ENCODE measurements at regions not wholly inside any gene's neighbourhood (a gene's known extent, or its start where the extent isn't known, plus 50 kb on each side); places are given as distances from the start of the nearest gene placed in this dataset.

DNA sequence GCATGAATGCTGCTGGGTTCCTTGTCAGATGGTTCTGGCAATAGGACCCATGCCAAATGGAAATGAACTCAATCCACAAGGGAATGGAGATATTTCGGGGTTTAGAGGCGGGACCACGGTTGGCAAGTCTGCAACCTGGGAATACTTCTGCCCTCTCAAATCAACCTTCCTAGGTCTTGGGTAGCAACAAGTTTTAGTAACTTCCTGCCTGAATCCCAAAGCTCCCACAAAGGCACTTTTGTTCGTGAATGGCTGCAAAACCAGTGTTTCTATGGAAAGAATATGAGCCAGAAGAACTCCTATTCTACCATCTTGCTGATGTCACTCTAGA lies 790.1 kb upstream of the SLC8A1 start:
- Histone ChIP-seq H3K27ac (ENCODE audit: low read depth in 1 of 2, low read length in 2 of 2) (no peak overlapping the region), H3K9me3 (replicated peaks in 1 of 2; ENCODE audit: control insufficient read depth in 1 of 2, insufficient read depth in 1 of 2, low read length in 2 of 2) (peaks cover 0 to 8% of the 10 kb centered on the region in 2 donors), H3K79me2 (ENCODE audit: insufficient read depth, low read length) (no peaks in the 10 kb centered on the region), H3K9ac (ENCODE audit: insufficient read depth, low read length, poor library complexity, severe bottlenecking) (no peak overlapping the region), H3K4me1 (ENCODE audit: control insufficient read depth in 1 of 2, insufficient read depth in 2 of 2, low read length in 2 of 2) (no peaks in the 10 kb centered on the region), H3K27me3 (ENCODE audit: control insufficient read depth in 2 of 2, insufficient read depth in 2 of 2, low read length in 2 of 2) (no peaks in the 10 kb centered on the region), H4K20me1 (ENCODE audit: insufficient read depth, low read length) (no peaks in the 10 kb centered on the region), H3K4me3 (replicated peaks in 1 of 3; ENCODE audit: low read depth in 2 of 3, low read length in 3 of 3) (no peak overlapping the region), H2AFZ (ENCODE audit: insufficient read depth, low read depth, low read length, poor library complexity, severe bottlenecking) (no peak overlapping the region), H3K36me3 (replicated peaks in 1 of 2; ENCODE audit: control insufficient read depth in 1 of 2, insufficient read depth in 2 of 2, low read length in 2 of 2) (no peaks in the 10 kb centered on the region), H3K4me2 (replicated peaks; ENCODE audit: extremely low read depth, low read length, poor library complexity, severe bottlenecking) (no peak overlapping the region)
- Mint-ChIP-seq H3K4me3 (no peak overlapping the region), H3K9me3 (peaks cover 0 to 13% (median 4%) of the 10 kb centered on the region in 7 donors), H3K27me3 (ENCODE audit: low read depth in 3 of 3) (peaks cover 0 to 2% (median 0%) of the 10 kb centered on the region in 3 donors), H3K36me3 (no peaks in the 10 kb centered on the region), H3K27ac (no peak overlapping the region), H3K4me1 (peaks cover 3% of the 10 kb centered on the region)
- WGBS (ENCODE audit: insufficient coverage), result 93% methylated on average over 3 of the region's 4 CpGs
- no peak for DNase-seq
- TF ChIP-seq, protein P1, sequence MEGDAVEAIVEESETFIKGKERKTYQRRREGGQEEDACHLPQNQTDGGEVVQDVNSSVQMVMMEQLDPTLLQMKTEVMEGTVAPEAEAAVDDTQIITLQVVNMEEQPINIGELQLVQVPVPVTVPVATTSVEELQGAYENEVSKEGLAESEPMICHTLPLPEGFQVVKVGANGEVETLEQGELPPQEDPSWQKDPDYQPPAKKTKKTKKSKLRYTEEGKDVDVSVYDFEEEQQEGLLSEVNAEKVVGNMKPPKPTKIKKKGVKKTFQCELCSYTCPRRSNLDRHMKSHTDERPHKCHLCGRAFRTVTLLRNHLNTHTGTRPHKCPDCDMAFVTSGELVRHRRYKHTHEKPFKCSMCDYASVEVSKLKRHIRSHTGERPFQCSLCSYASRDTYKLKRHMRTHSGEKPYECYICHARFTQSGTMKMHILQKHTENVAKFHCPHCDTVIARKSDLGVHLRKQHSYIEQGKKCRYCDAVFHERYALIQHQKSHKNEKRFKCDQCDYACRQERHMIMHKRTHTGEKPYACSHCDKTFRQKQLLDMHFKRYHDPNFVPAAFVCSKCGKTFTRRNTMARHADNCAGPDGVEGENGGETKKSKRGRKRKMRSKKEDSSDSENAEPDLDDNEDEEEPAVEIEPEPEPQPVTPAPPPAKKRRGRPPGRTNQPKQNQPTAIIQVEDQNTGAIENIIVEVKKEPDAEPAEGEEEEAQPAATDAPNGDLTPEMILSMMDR (IDR thresholded peaks at IDR 0.05), result no peak
- intact Hi-C loops (cut with micrococcal nuclease), result no loop called here

DNA sequence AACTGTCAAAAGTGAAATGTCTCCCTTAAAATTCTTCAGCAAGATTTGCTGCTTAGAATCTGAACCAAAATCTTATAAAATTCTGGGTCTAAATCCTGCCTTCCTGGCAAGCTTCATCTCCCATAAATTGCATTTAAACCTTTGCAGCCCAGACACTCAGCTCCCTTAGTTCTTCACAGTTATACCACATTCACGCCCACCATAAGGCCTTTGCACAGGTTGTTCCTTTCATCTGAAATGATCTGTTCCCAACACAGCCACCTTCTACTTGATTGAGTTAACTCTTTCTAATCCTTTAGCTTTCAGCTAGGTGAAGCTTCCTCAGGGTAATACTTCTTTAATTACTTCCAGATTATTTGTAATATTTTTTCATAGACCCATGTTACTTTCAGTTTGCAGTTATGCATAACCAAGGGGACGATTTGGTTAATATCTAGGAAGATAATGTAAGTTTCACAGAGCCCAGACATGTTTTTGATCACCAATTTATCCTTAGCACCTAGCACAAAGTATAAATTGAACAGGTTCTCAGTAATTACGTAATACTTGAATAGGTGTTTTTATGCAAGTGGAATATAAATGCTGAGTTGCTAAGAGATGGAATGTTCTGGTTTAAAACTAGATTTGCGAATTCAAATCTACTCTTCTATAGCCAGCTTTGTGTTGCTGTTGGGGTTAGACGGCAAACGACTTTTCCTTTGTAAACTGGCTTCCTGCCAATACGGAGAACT lies 779.7 kb upstream of the PKDCC start:
- no peaks in the 10 kb centered on the region for H3K36me3 Mint-ChIP-seq
- 80% methylated on average over 1 of the region's 7 CpGs for WGBS (ENCODE audit: insufficient coverage)
- no peaks in the 10 kb centered on the region for H3K36me3 ChIP-seq (replicated peaks in 1 of 2; ENCODE audit: control insufficient read depth in 1 of 2, insufficient read depth in 2 of 2, low read length in 2 of 2)
- no peaks in the 10 kb centered on the region for H3K27me3 ChIP-seq (ENCODE audit: control insufficient read depth in 2 of 2, insufficient read depth in 2 of 2, low read length in 2 of 2)
- no peak overlapping the region for H3K4me3 ChIP-seq (replicated peaks in 1 of 3; ENCODE audit: low read depth in 2 of 3, low read length in 3 of 3)
- no peak overlapping the region for H3K27ac ChIP-seq (ENCODE audit: low read depth in 1 of 2, low read length in 2 of 2)
- H2AFZ ChIP-seq (ENCODE audit: insufficient read depth, low read depth, low read length, poor library complexity, severe bottlenecking), result no peak overlapping the region
- no peaks in the 10 kb centered on the region for H3K27me3 Mint-ChIP-seq (ENCODE audit: low read depth in 3 of 3)
- no peaks in the 10 kb centered on the region for H3K4me1 Mint-ChIP-seq
- no peak for DNase-seq
- no peak overlapping the region for H3K4me2 ChIP-seq (replicated peaks; ENCODE audit: extremely low read depth, low read length, poor library complexity, severe bottlenecking)
- H3K9ac ChIP-seq (ENCODE audit: insufficient read depth, low read length, poor library complexity, severe bottlenecking), result no peak overlapping the region
- no peaks in the 10 kb centered on the region for H3K9me3 ChIP-seq (replicated peaks in 1 of 2; ENCODE audit: control insufficient read depth in 1 of 2, insufficient read depth in 1 of 2, low read length in 2 of 2)
- TF ChIP-seq, protein P1 (IDR thresholded peaks at IDR 0.05), result no peak
- intact Hi-C loops (cut with micrococcal nuclease), result no loop called here
- H3K4me1 ChIP-seq (ENCODE audit: control insufficient read depth in 1 of 2, insufficient read depth in 2 of 2, low read length in 2 of 2), result no peaks in the 10 kb centered on the region
- no peaks in the 10 kb centered on the region for H4K20me1 ChIP-seq (ENCODE audit: insufficient read depth, low read length)
- peaks cover 0 to 5% (median 0%) of the 10 kb centered on the region in 7 donors for H3K9me3 Mint-ChIP-seq
- no peaks in the 10 kb centered on the region for H3K79me2 ChIP-seq (ENCODE audit: insufficient read depth, low read length)
- H3K4me3 Mint-ChIP-seq, result no peak overlapping the region
- no peak overlapping the region for H3K27ac Mint-ChIP-seq
